ENCODE measurements at regions not wholly inside any gene's neighbourhood (a gene's known extent, or its start where the extent isn't known, plus 50 kb on each side); places are given as distances from the start of the nearest gene placed in this dataset.

DNA sequence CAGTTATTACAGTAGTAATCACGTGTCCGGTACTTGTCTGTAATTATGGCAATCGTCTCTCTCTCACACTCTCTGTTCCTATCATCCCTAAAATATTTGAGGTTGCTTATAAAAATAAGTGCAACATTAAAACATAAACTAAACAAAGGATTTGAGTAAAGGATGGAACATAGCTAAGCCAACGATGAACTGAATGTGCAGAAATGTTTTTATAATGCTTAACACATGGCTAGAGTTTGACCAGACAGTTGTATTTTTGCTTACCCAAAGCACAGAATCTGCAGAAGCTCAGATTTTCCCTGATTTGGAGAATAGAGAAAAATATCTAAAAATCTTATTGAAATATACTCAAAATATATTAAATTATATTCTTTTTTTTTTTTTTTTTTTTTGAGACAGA is 1030.9 kb downstream of the NAALADL2 start:
- DNase-seq (ENCODE audit: low spot score), result no peak
- Mint-ChIP-seq H3K36me3 (ENCODE audit: low read depth, unreplicated experiment) (no peaks in the 10 kb centered on the region), H3K9me3 (ENCODE audit: unreplicated experiment) (no peaks in the 10 kb centered on the region), H3K27ac (ENCODE audit: unreplicated experiment) (no peak overlapping the region), H3K4me1 (ENCODE audit: unreplicated experiment) (no peaks in the 10 kb centered on the region), H3K4me3 (ENCODE audit: unreplicated experiment) (no peak overlapping the region), H3K27me3 (ENCODE audit: unreplicated experiment) (no peaks in the 10 kb centered on the region)
- TF ChIP-seq, protein P1, sequence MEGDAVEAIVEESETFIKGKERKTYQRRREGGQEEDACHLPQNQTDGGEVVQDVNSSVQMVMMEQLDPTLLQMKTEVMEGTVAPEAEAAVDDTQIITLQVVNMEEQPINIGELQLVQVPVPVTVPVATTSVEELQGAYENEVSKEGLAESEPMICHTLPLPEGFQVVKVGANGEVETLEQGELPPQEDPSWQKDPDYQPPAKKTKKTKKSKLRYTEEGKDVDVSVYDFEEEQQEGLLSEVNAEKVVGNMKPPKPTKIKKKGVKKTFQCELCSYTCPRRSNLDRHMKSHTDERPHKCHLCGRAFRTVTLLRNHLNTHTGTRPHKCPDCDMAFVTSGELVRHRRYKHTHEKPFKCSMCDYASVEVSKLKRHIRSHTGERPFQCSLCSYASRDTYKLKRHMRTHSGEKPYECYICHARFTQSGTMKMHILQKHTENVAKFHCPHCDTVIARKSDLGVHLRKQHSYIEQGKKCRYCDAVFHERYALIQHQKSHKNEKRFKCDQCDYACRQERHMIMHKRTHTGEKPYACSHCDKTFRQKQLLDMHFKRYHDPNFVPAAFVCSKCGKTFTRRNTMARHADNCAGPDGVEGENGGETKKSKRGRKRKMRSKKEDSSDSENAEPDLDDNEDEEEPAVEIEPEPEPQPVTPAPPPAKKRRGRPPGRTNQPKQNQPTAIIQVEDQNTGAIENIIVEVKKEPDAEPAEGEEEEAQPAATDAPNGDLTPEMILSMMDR (IDR thresholded peaks at IDR 0.05; ENCODE audit: unreplicated experiment), result no peak

DNA sequence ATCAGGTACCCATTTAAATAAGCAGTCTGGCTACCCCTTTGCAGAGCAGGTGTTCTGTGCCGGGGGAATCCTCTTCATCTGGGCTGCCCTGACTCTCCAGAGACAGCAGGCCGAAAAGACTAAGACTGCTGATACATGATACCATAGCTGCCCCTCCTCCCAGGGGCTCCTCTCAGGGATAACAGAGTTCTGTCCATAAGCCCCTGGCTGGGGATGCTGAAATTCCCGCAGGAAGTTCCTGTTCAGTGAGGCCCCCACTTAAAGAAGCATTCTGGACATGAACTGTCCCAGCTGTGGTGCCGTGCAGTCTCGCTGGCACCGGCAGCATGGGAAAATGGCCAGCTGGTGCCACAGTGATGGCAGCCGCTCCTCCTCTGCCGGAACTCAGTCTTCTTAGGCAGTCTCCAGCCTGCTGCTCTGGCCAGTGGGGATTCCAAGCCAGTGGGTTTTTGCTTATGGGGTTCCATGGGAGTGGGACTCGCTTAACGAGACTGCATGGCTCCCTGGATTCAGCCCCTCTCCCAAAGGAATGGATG is 1026.2 kb downstream of the NAALADL2 start:
- H3K27me3 Mint-ChIP-seq (ENCODE audit: unreplicated experiment), result no peaks in the 10 kb centered on the region
- DNase-seq (ENCODE audit: low spot score), result no peak
- no peaks in the 10 kb centered on the region for H3K36me3 Mint-ChIP-seq (ENCODE audit: low read depth, unreplicated experiment)
- TF ChIP-seq, protein P1 (IDR thresholded peaks at IDR 0.05; ENCODE audit: unreplicated experiment), result no peak
- H3K4me1 Mint-ChIP-seq (ENCODE audit: unreplicated experiment), result no peaks in the 10 kb centered on the region
- no peak overlapping the region for H3K27ac Mint-ChIP-seq (ENCODE audit: unreplicated experiment)
- H3K9me3 Mint-ChIP-seq (ENCODE audit: unreplicated experiment), result no peaks in the 10 kb centered on the region
- H3K4me3 Mint-ChIP-seq (ENCODE audit: unreplicated experiment), result no peak overlapping the region

DNA sequence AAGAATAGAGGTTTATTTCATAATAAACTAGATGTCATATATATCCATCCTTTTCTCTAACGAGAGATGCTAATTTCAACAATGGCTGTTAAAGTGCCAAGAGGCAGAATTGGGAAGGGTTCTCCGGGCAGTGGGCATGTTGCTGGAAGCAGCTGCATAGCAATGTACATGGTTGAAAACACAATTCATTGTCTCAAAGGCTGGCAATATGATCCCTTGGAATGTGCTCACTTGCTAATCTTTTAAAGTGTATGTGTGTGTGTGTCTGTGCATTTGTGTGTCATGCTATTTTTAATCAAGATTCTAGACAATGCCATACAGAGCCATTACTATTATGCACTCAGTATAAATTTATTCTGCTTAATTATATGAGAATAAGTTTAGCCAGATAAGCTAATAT is 1020.3 kb downstream of the NAALADL2 start:
- no peak for DNase-seq (ENCODE audit: low spot score)
- no peaks in the 10 kb centered on the region for H3K9me3 Mint-ChIP-seq (ENCODE audit: unreplicated experiment)
- no peak overlapping the region for H3K4me3 Mint-ChIP-seq (ENCODE audit: unreplicated experiment)
- TF ChIP-seq, protein P1 (IDR thresholded peaks at IDR 0.05; ENCODE audit: unreplicated experiment), result no peak
- no peaks in the 10 kb centered on the region for H3K4me1 Mint-ChIP-seq (ENCODE audit: unreplicated experiment)
- no peak overlapping the region for H3K27ac Mint-ChIP-seq (ENCODE audit: unreplicated experiment)
- no peaks in the 10 kb centered on the region for H3K36me3 Mint-ChIP-seq (ENCODE audit: low read depth, unreplicated experiment)
- no peaks in the 10 kb centered on the region for H3K27me3 Mint-ChIP-seq (ENCODE audit: unreplicated experiment)

DNA sequence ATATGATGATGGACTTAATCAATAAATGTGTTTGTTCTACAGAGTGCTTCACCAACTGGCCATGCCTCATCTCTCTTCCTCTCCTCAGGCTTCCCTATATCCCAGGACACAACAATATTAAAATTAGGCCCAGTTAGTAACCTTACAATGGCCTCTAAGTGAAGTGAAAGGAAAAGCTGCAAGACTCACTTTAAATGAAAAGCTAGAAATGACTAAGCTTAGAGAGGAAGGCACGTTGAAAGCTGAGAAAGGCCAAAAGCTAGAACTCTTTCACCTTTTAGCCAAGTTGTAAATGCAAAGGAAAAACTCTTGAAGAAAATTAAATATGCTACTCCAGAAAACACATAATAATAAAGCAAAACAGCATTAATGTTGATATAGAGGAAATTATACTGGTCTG is 1010.3 kb downstream of the NAALADL2 start:
- no peak overlapping the region for H3K27ac Mint-ChIP-seq (ENCODE audit: unreplicated experiment)
- DNase-seq (ENCODE audit: low spot score), result no peak
- TF ChIP-seq, protein P1 (IDR thresholded peaks at IDR 0.05; ENCODE audit: unreplicated experiment), result no peak
- no peaks in the 10 kb centered on the region for H3K9me3 Mint-ChIP-seq (ENCODE audit: unreplicated experiment)
- H3K4me1 Mint-ChIP-seq (ENCODE audit: unreplicated experiment), result no peaks in the 10 kb centered on the region
- H3K27me3 Mint-ChIP-seq (ENCODE audit: unreplicated experiment), result peaks cover 2% of the 10 kb centered on the region
- no peak overlapping the region for H3K4me3 Mint-ChIP-seq (ENCODE audit: unreplicated experiment)
- no peaks in the 10 kb centered on the region for H3K36me3 Mint-ChIP-seq (ENCODE audit: low read depth, unreplicated experiment)

DNA sequence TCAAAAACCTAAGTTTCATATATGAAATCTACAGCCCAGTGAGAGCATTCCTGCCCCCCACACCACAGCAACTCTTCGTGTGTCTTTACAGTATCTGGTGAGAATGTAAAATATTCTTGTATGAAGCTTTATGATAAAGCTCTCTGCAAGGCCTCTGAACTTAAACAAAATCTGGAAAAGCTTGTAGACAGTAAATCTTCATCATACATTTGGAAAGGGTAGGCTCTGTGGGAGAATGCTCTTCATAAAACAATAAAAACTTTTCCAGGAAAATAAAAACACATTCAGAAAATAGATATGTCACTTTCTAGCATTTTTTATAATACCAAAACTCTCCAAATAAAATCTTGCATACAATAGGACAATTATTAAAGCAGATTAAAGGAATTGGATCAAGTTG is 1009.5 kb downstream of the NAALADL2 start:
- Mint-ChIP-seq H3K4me3 (ENCODE audit: unreplicated experiment) (no peak overlapping the region), H3K27ac (ENCODE audit: unreplicated experiment) (no peak overlapping the region), H3K9me3 (ENCODE audit: unreplicated experiment) (no peaks in the 10 kb centered on the region), H3K36me3 (ENCODE audit: low read depth, unreplicated experiment) (no peaks in the 10 kb centered on the region), H3K4me1 (ENCODE audit: unreplicated experiment) (no peaks in the 10 kb centered on the region), H3K27me3 (ENCODE audit: unreplicated experiment) (peaks cover 2% of the 10 kb centered on the region)
- DNase-seq (ENCODE audit: low spot score), result no peak
- TF ChIP-seq, protein P1 (IDR thresholded peaks at IDR 0.05; ENCODE audit: unreplicated experiment), result no peak

All from endothelial cell (in vitro differentiated cells).